GM12864 (cell line): ENCODE measurements at regions not wholly inside any gene's neighbourhood (a gene's known extent, or its start where the extent isn't known, plus 50 kb on each side); places are given as distances from the start of the nearest gene placed in this dataset.

Source experiments
- DNase-seq: peaks from one replicate; pipeline ENCODE4 v3.0.0-alpha.2; 2011; ENCODE audit warnings: low read depth
- H3K4me3 ChIP-seq: 2 replicates; pipeline ENCODE4 v1.5.1; 2011; ENCODE audit warnings: mild to moderate bottlenecking, low read depth, low read length, control low read depth
- CTCF ChIP-seq: IDR thresholded peaks from 2 replicates; pipeline ENCODE4 v1.5.1; 2011; ENCODE audit warnings: low read depth, mild to moderate bottlenecking, moderate library complexity, low read length, control low read depth, inconsistent platforms; ENCODE audit errors: missing control alignments

GRCh38 chr1:195439661-195440060 is 1168.6 kb downstream of the KCNT2 start:
- no peak overlapping the region for H3K4me3 ChIP-seq
- TF ChIP-seq CTCF = no peak
- no peak for DNase-seq

- no peak for TF ChIP-seq CTCF
- no peak for DNase-seq
- no peak overlapping the region for H3K4me3 ChIP-seq
These were observed 1173.6 kb downstream of the KCNT2 start for GRCh38 chr1:195434566-195435203.

GRCh38 chr1:195430826-195431225 is 1177.4 kb downstream of the KCNT2 start:
- no peak overlapping the region for H3K4me3 ChIP-seq
- DNase-seq = no peak
- TF ChIP-seq CTCF = no peak

GRCh38 chr1:195428927-195429326 is 1179.3 kb downstream of the KCNT2 start:
- no peak for TF ChIP-seq CTCF
- no peak for DNase-seq
- H3K4me3 ChIP-seq = no peak overlapping the region

- TF ChIP-seq CTCF = no peak
- H3K4me3 ChIP-seq = no peak overlapping the region
- no peak for DNase-seq
These were observed 1192.7 kb downstream of the KCNT2 start for GRCh38 chr1:195415584-195415983.

- no peak overlapping the region for H3K4me3 ChIP-seq
- TF ChIP-seq CTCF = no peak
- DNase-seq = no peak
These were observed 1213.7 kb downstream of the KCNT2 start for GRCh38 chr1:195394567-195394966.

- no peak for TF ChIP-seq CTCF
- DNase-seq = no peak
- no peak overlapping the region for H3K4me3 ChIP-seq
These were observed 1232.0 kb downstream of the KCNT2 start for GRCh38 chr1:195376190-195376589.
